ENCODE measurements at regions not wholly inside any gene's neighbourhood (a gene's known extent, or its start where the extent isn't known, plus 50 kb on each side); places are given as distances from the start of the nearest gene placed in this dataset.

DNA sequence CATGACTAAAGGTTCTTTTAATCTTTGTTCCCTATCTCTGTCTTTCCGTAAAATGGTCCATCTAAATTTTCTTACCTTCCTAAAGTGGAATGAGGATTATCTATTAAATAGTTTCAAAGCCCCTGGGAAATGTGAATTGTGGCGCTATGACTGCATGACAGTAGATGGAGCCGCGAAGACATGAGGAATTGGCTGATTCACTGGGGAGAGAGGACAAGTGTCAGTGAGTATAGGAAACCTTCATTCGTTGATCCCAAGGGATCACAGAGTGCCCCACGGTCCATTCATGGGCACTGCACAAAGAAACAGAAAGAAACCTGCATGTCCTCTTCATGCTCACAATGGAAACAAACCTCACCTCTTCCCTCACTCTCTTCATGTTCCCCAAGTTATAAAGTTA lies 479.3 kb upstream of the BTBD3 start:
- TF ChIP-seq POLR2A (IDR thresholded peaks at IDR 0.05): no peak
- TF ChIP-seq, protein P1, sequence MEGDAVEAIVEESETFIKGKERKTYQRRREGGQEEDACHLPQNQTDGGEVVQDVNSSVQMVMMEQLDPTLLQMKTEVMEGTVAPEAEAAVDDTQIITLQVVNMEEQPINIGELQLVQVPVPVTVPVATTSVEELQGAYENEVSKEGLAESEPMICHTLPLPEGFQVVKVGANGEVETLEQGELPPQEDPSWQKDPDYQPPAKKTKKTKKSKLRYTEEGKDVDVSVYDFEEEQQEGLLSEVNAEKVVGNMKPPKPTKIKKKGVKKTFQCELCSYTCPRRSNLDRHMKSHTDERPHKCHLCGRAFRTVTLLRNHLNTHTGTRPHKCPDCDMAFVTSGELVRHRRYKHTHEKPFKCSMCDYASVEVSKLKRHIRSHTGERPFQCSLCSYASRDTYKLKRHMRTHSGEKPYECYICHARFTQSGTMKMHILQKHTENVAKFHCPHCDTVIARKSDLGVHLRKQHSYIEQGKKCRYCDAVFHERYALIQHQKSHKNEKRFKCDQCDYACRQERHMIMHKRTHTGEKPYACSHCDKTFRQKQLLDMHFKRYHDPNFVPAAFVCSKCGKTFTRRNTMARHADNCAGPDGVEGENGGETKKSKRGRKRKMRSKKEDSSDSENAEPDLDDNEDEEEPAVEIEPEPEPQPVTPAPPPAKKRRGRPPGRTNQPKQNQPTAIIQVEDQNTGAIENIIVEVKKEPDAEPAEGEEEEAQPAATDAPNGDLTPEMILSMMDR (IDR thresholded peaks at IDR 0.05): no peak
- no peak for TF ChIP-seq POLR2AphosphoS5 (IDR thresholded peaks at IDR 0.05)
- no peak for TF ChIP-seq EP300 (IDR thresholded peaks at IDR 0.05)
